ENCODE measurements at regions not wholly inside any gene's neighbourhood (a gene's known extent, or its start where the extent isn't known, plus 50 kb on each side); places are given as distances from the start of the nearest gene placed in this dataset.
"Not testable (repeated sequence)": the region's sequence is repeated elsewhere in the genome, so short reads cannot be mapped to it uniquely, and the experiment has no call there.

- Histone ChIP-seq H3K4me1 (no peaks in the 10 kb centered on the region), H3K27me3 (no peaks in the 10 kb centered on the region), H3K27ac (no peak overlapping the region), H3K9me3 (no peaks in the 10 kb centered on the region), H3K4me3 (no peak overlapping the region), H3K36me3 (no peaks in the 10 kb centered on the region)
- DNase-seq (no peak), ATAC-seq (no peak)
- intact Hi-C loops (cut with DNase I), result no loop called here
- no peak for TF ChIP-seq CTCF (IDR thresholded peaks at IDR 0.05)
Observed at GRCh38 chr12:25889185-25889584, 69.3 kb upstream of the RASSF8 start.

- H3K27ac ChIP-seq; ATAC-seq; intact Hi-C loops (cut with DNase I); H3K36me3 ChIP-seq; H3K4me3 ChIP-seq; DNase-seq; H3K4me1 ChIP-seq; H3K27me3 ChIP-seq; H3K9me3 ChIP-seq: not testable (repeated sequence)
Observed at GRCh38 chr12:25891095-25891494, 67.4 kb upstream of the RASSF8 start.

- ATAC-seq, result peak; percentile 49
- Histone ChIP-seq H3K4me3 (no peak overlapping the region), H3K27ac (no peak overlapping the region), H3K4me1 (no peaks in the 10 kb centered on the region), H3K27me3 (no peaks in the 10 kb centered on the region), H3K36me3 (no peaks in the 10 kb centered on the region), H3K9me3 (no peaks in the 10 kb centered on the region)
- no peak for TF ChIP-seq CTCF (IDR thresholded peaks at IDR 0.05)
- no peak for DNase-seq
- intact Hi-C loops (cut with DNase I), result no loop called here
Observed at GRCh38 chr12:25894759-25895158, 63.7 kb upstream of the RASSF8 start.

GRCh38 chr12:25896981-25897380 is 61.5 kb upstream of the RASSF8 start:
- DNase-seq, result no peak
- Histone ChIP-seq H3K27ac (no peak overlapping the region), H3K36me3 (no peaks in the 10 kb centered on the region), H3K27me3 (no peaks in the 10 kb centered on the region), H3K9me3 (no peaks in the 10 kb centered on the region), H3K4me1 (no peaks in the 10 kb centered on the region), H3K4me3 (no peak overlapping the region)
- TF ChIP-seq CTCF (IDR thresholded peaks at IDR 0.05), result no peak
- no peak for ATAC-seq
- intact Hi-C loops (cut with DNase I), result no loop called here

- H3K4me3 ChIP-seq, result no peak overlapping the region
- no peak for ATAC-seq
- H3K27ac ChIP-seq, result no peak overlapping the region
- intact Hi-C loops (cut with DNase I), result no loop called here
- no peaks in the 10 kb centered on the region for H3K9me3 ChIP-seq
- H3K4me1 ChIP-seq, result no peaks in the 10 kb centered on the region
- no peaks in the 10 kb centered on the region for H3K36me3 ChIP-seq
- DNase-seq, result no peak
- H3K27me3 ChIP-seq, result no peaks in the 10 kb centered on the region
- no peak for TF ChIP-seq CTCF (IDR thresholded peaks at IDR 0.05)
Observed at GRCh38 chr12:25903603-25904245, 54.8 kb upstream of the RASSF8 start.

GRCh38 chr12:25904442-25904841 is 54.0 kb upstream of the RASSF8 start:
- H3K27me3 ChIP-seq, result no peaks in the 10 kb centered on the region
- intact Hi-C loops (cut with DNase I), result no loop called here
- no peak for TF ChIP-seq CTCF (IDR thresholded peaks at IDR 0.05)
- no peak overlapping the region for H3K4me3 ChIP-seq
- no peaks in the 10 kb centered on the region for H3K36me3 ChIP-seq
- ATAC-seq (no peak), DNase-seq (no peak)
- no peaks in the 10 kb centered on the region for H3K9me3 ChIP-seq
- no peaks in the 10 kb centered on the region for H3K4me1 ChIP-seq
- no peak overlapping the region for H3K27ac ChIP-seq
